Gastroesophageal sphincter (tissue), 4 donors: ENCODE measurements at regions not wholly inside any gene's neighbourhood (a gene's known extent, or its start where the extent isn't known, plus 50 kb on each side); places are given as distances from the start of the nearest gene placed in this dataset.

Experiments used
- ATAC-seq: fragments of 150-250 bp; one replicate; pipeline ENCODE4 v1.9.1; 2016; ENCODE audit warnings: mild to moderate bottlenecking, moderate library complexity
- H3K27ac ChIP-seq, 4 donors: fragments of 200-600 bp; sonication (generic) in 3 of 4; 1 replicate in 3 of 4; 2 replicates in 1 of 4; pipeline ENCODE4 v1.5.1; 2016 to 2019
- H3K27me3 ChIP-seq: fragments of 200-600 bp; sonication (generic); one replicate; pipeline ENCODE4 v1.5.1; 2019
- H3K36me3 ChIP-seq, 2 donors: fragments of 200-600 bp; sonication (generic); one replicate each; pipeline ENCODE4 v1.5.1; 2019; ENCODE audit warnings: control low read depth in 1 of 2
- H3K4me1 ChIP-seq, 3 donors: fragments of 200-600 bp; sonication (generic); 1 replicate in 2 of 3; 2 replicates in 1 of 3; pipeline ENCODE4 v1.5.1; 2016 to 2019; ENCODE audit warnings: control low read depth in 2 of 3
- H3K4me3 ChIP-seq, 2 donors: fragments of 200-600 bp; sonication (generic); one replicate each; pipeline ENCODE4 v1.5.1; 2019; ENCODE audit warnings: mild to moderate bottlenecking in 1 of 2, moderate library complexity in 1 of 2
- H3K9me3 ChIP-seq, 3 donors: fragments of 200-600 bp; sonication (generic); one replicate each; pipeline ENCODE4 v1.5.1; 2017 to 2019; ENCODE audit warnings: control low read depth in 2 of 3
- EP300 ChIP-seq: sonication (generic); formaldehyde crosslinking; IDR thresholded peaks from one replicate; pipeline ENCODE4 v1.6.1; 2017; ENCODE audit warnings: antibody characterized with exemption, mild to moderate bottlenecking
- POLR2A ChIP-seq, 2 donors: fragments of 450-650 bp; IDR thresholded peaks; one replicate each; pipeline ENCODE4 v1.6.1; 2017; ENCODE audit warnings: antibody characterized with exemption in 2 of 2, mild to moderate bottlenecking in 2 of 2, moderate library complexity in 1 of 2
- POLR2AphosphoS5 ChIP-seq: sonication (generic); formaldehyde crosslinking; IDR thresholded peaks from one replicate; pipeline ENCODE4 v1.6.1; 2017; ENCODE audit warnings: antibody characterized with exemption
- WGBS, 2 donors: methylation state at CpG; one replicate each; pipeline ENCODE4 v1.1.5; 2018; ENCODE audit warnings: low coverage in 1 of 2; 5-methylcytosine and 5-hydroxymethylcytosine counted together
- TF ChIP-seq, protein P1 (sequence below), 4 experiments: fragments of 200-600 bp in 2 of 4; fragments of 450-650 bp in 2 of 4; sonication (generic) in 1 of 4; IDR thresholded peaks; one replicate each; pipeline ENCODE4 v1.5.1; 2017 to 2019; ENCODE audit warnings: antibody characterized with exemption in 4 of 4, mild to moderate bottlenecking in 2 of 4, moderate library complexity in 2 of 4

DNA sequence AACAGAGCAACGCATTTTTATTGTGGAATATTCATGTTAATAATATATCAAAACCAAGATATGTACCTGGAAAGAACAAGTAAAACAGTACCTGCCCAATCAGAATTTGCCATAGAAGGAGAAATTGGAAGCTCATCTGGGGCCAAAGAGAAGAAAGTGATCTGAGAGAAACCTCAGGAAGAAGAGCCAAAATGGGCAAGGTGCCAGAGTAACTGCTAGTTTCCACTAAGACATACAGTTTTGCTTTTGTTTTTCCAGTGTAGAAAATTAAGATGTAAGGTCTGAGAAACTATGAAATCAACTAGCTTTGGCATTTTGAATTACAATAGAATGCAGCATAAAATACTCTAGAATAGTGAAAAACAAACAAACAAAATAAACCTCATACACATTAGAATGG is 2201.2 kb downstream of the ARAP2 start:
- H3K4me1 ChIP-seq, result no peaks in the 10 kb centered on the region
- TF ChIP-seq, protein P1, sequence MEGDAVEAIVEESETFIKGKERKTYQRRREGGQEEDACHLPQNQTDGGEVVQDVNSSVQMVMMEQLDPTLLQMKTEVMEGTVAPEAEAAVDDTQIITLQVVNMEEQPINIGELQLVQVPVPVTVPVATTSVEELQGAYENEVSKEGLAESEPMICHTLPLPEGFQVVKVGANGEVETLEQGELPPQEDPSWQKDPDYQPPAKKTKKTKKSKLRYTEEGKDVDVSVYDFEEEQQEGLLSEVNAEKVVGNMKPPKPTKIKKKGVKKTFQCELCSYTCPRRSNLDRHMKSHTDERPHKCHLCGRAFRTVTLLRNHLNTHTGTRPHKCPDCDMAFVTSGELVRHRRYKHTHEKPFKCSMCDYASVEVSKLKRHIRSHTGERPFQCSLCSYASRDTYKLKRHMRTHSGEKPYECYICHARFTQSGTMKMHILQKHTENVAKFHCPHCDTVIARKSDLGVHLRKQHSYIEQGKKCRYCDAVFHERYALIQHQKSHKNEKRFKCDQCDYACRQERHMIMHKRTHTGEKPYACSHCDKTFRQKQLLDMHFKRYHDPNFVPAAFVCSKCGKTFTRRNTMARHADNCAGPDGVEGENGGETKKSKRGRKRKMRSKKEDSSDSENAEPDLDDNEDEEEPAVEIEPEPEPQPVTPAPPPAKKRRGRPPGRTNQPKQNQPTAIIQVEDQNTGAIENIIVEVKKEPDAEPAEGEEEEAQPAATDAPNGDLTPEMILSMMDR (IDR thresholded peaks at IDR 0.05), result no peak
- TF ChIP-seq EP300 (no peak), POLR2A (IDR thresholded peaks at IDR 0.05) (no peak), POLR2AphosphoS5 (no peak)
- H3K4me3 ChIP-seq, result no peak overlapping the region
- H3K27ac ChIP-seq, result no peak overlapping the region
- 68 to 100% methylated on average over 1 of the region's 1 CpG for WGBS, 2 donors
- no peaks in the 10 kb centered on the region for H3K27me3 ChIP-seq
- H3K9me3 ChIP-seq, result no peaks in the 10 kb centered on the region
- no peak for ATAC-seq
- no peaks in the 10 kb centered on the region for H3K36me3 ChIP-seq

DNA sequence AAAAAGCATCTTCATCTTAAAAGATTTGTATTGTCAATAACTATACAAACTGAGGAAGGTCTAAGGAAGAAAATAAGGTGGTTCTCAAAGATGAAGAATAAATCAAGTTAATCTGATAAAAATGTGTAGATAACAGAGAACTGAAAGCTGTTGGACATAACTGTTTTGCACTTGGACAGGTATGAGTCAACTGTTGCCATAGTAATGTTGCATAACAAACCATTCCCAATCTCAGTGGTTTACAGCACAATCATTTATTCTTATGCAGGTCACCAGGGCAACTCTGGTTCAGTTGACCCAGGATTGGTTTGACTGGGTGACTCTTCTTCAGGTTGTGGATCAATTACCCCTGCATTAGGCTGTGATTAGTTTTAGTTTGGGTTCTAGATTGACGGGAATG is 2197.7 kb downstream of the ARAP2 start:
- TF ChIP-seq POLR2AphosphoS5 (no peak), EP300 (no peak), POLR2A (IDR thresholded peaks at IDR 0.05) (no peak)
- TF ChIP-seq, protein P1 (IDR thresholded peaks at IDR 0.05), result no peak
- 89 to 100% methylated on average over 1 of the region's 1 CpG for WGBS, 2 donors
- H3K4me1 ChIP-seq, result no peaks in the 10 kb centered on the region
- H3K27me3 ChIP-seq, result no peaks in the 10 kb centered on the region
- H3K36me3 ChIP-seq, result no peaks in the 10 kb centered on the region
- no peak overlapping the region for H3K27ac ChIP-seq
- H3K4me3 ChIP-seq, result no peak overlapping the region
- no peak for ATAC-seq
- H3K9me3 ChIP-seq, result no peaks in the 10 kb centered on the region

DNA sequence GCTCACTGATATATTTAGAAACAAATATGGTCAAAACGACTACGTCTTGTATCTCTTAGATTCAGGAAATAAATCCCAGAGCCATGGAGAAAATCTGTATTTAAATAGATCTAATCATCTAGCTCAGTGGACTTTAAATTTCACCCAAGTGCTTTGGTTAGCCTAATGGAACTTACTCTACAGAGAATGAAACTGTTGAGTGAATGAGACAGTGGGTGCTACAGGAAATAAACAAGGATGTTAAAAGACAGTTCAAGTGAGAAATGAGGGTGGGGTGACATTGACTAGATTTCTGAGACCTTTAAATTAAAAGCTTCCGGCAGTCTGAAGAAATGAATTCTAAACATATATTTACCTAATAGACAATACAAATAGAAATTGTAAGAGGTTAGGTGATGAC is 2197.0 kb downstream of the ARAP2 start:
- Histone ChIP-seq H3K27me3 (no peaks in the 10 kb centered on the region), H3K4me1 (no peaks in the 10 kb centered on the region), H3K4me3 (no peak overlapping the region), H3K27ac (no peak overlapping the region), H3K9me3 (no peaks in the 10 kb centered on the region), H3K36me3 (no peaks in the 10 kb centered on the region)
- WGBS, 2 donors, result 55 to 71% methylated on average over 2 to 3 of the region's 3 CpGs
- ATAC-seq, result no peak
- TF ChIP-seq, protein P1 (IDR thresholded peaks at IDR 0.05), result no peak
- TF ChIP-seq POLR2AphosphoS5, result no peak
- no peak for TF ChIP-seq EP300
- TF ChIP-seq POLR2A (IDR thresholded peaks at IDR 0.05), result no peak

DNA sequence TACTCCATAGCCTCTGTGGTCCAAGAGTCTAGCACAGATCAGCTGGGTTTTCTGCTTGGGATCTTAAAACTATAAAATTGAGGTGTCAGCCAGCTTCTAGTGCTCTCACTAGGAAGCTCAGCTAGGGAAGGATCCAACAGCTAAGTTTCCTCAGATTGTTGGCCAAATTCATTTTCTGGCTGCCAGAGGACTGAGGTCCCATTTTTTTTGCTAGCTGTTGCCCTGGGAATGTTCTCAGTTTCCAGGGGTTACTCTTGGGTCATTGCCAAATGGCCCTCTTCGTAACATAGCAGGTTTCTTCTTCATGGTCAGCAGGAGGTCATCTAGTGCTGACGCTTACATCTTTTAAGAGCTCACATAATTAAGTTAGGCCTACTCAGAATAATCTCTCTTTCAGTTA is 2178.2 kb downstream of the ARAP2 start:
- no peaks in the 10 kb centered on the region for H3K4me1 ChIP-seq
- H3K27ac ChIP-seq, result no peak overlapping the region
- no peak for ATAC-seq
- no peaks in the 10 kb centered on the region for H3K27me3 ChIP-seq
- H3K36me3 ChIP-seq, result no peaks in the 10 kb centered on the region
- no peaks in the 10 kb centered on the region for H3K9me3 ChIP-seq
- no peak overlapping the region for H3K4me3 ChIP-seq
- TF ChIP-seq POLR2A (IDR thresholded peaks at IDR 0.05), result no peak
- TF ChIP-seq, protein P1 (IDR thresholded peaks at IDR 0.05), result no peak
- no peak for TF ChIP-seq POLR2AphosphoS5
- no peak for TF ChIP-seq EP300
- 13 to 33% methylated on average over 1 to 2 of the region's 2 CpGs for WGBS, 2 donors

DNA sequence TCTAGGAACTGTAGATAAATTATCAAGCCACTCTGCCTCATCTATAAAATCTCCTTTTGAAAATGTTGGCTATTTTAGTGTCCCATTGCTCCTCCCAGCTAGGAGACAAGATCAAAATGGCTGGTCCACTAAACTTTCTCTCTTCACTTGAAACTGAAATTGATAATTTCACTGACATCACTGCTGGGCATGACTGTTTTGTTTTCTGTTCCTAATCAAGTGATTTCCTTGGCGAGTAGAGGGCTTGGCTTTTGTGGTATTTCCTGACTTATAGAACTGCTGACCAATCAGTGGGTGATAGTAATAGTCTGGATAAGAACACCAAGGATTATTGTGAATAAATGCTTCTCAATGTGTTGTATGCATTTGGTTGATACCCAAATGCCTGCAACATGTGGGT is 2152.9 kb downstream of the ARAP2 start:
- ATAC-seq, result no peak
- TF ChIP-seq POLR2A (IDR thresholded peaks at IDR 0.05) (no peak), EP300 (no peak), POLR2AphosphoS5 (no peak)
- TF ChIP-seq, protein P1 (IDR thresholded peaks at IDR 0.05), result no peak
- WGBS, 2 donors, result 73 to 100% methylated on average over 1 of the region's 1 CpG
- H3K27me3 ChIP-seq, result no peaks in the 10 kb centered on the region
- no peaks in the 10 kb centered on the region for H3K36me3 ChIP-seq
- H3K4me1 ChIP-seq, result no peaks in the 10 kb centered on the region
- no peak overlapping the region for H3K27ac ChIP-seq
- H3K9me3 ChIP-seq, result no peaks in the 10 kb centered on the region
- H3K4me3 ChIP-seq, result no peak overlapping the region
